ENCODE measurements at regions not wholly inside any gene's neighbourhood (a gene's known extent, or its start where the extent isn't known, plus 50 kb on each side); places are given as distances from the start of the nearest gene placed in this dataset.

GRCh38 chr16:79484237-79484636 is 116.3 kb downstream of the MAF start:
- Histone ChIP-seq H3K36me3 (ENCODE audit: insufficient read depth, low read length) (no peaks in the 10 kb centered on the region), H4K20me1 (ENCODE audit: insufficient read depth, low read length) (no peaks in the 10 kb centered on the region), H3K27ac (ENCODE audit: low read depth, low read length, poor library complexity, severe bottlenecking) (no peak overlapping the region), H3K4me1 (ENCODE audit: insufficient read depth, low read length, severe bottlenecking) (no peaks in the 10 kb centered on the region), H3K9me3 (ENCODE audit: low read length) (no peaks in the 10 kb centered on the region), H3K9me2 (ENCODE audit: low read depth, low read length) (no peaks in the 10 kb centered on the region), H3K9ac (ENCODE audit: low read length) (no peak overlapping the region), H3K27me3 (ENCODE audit: insufficient read depth, low read length) (no peaks in the 10 kb centered on the region), H3K79me2 (ENCODE audit: insufficient read depth, low read length) (no peaks in the 10 kb centered on the region), H3K4me3 (ENCODE audit: low read depth, low read length, poor library complexity, severe bottlenecking) (no peak overlapping the region), H2AFZ (ENCODE audit: low read length) (no peak overlapping the region), H3F3A (ENCODE audit: insufficient read depth, low read length) (no peaks in the 10 kb centered on the region), H3K4me2 (ENCODE audit: low read length) (no peak overlapping the region)
- TF ChIP-seq CTCF (IDR thresholded peaks at IDR 0.05; ENCODE audit: low read length) (no peak), EZH2 (IDR thresholded peaks at IDR 0.05; ENCODE audit: borderline replicate concordance, low read length) (no peak)

- no peaks in the 10 kb centered on the region for H3K9me3 ChIP-seq (ENCODE audit: low read length)
- H3K9ac ChIP-seq (ENCODE audit: low read length): no peak overlapping the region
- no peaks in the 10 kb centered on the region for H3F3A ChIP-seq (ENCODE audit: insufficient read depth, low read length)
- H3K4me3 ChIP-seq (ENCODE audit: low read depth, low read length, poor library complexity, severe bottlenecking): no peak overlapping the region
- no peaks in the 10 kb centered on the region for H3K27me3 ChIP-seq (ENCODE audit: insufficient read depth, low read length)
- H3K27ac ChIP-seq (ENCODE audit: low read depth, low read length, poor library complexity, severe bottlenecking): no peak overlapping the region
- no peak overlapping the region for H3K4me2 ChIP-seq (ENCODE audit: low read length)
- no peaks in the 10 kb centered on the region for H4K20me1 ChIP-seq (ENCODE audit: insufficient read depth, low read length)
- H3K79me2 ChIP-seq (ENCODE audit: insufficient read depth, low read length): no peaks in the 10 kb centered on the region
- H3K9me2 ChIP-seq (ENCODE audit: low read depth, low read length): no peaks in the 10 kb centered on the region
- no peak for TF ChIP-seq EZH2 (IDR thresholded peaks at IDR 0.05; ENCODE audit: borderline replicate concordance, low read length)
- TF ChIP-seq CTCF (IDR thresholded peaks at IDR 0.05; ENCODE audit: low read length): no peak
- no peak overlapping the region for H2AFZ ChIP-seq (ENCODE audit: low read length)
- H3K4me1 ChIP-seq (ENCODE audit: insufficient read depth, low read length, severe bottlenecking): no peaks in the 10 kb centered on the region
- H3K36me3 ChIP-seq (ENCODE audit: insufficient read depth, low read length): no peaks in the 10 kb centered on the region
Measured at GRCh38 chr16:79483336-79483735, 117.2 kb downstream of the MAF start.

GRCh38 chr16:79482011-79482410 is 118.5 kb downstream of the MAF start:
- Histone ChIP-seq H3K27me3 (ENCODE audit: insufficient read depth, low read length) (no peaks in the 10 kb centered on the region), H4K20me1 (ENCODE audit: insufficient read depth, low read length) (no peaks in the 10 kb centered on the region), H3K27ac (ENCODE audit: low read depth, low read length, poor library complexity, severe bottlenecking) (no peak overlapping the region), H3F3A (ENCODE audit: insufficient read depth, low read length) (no peaks in the 10 kb centered on the region), H3K9me3 (ENCODE audit: low read length) (no peaks in the 10 kb centered on the region), H3K9me2 (ENCODE audit: low read depth, low read length) (no peaks in the 10 kb centered on the region), H3K79me2 (ENCODE audit: insufficient read depth, low read length) (no peaks in the 10 kb centered on the region), H3K4me1 (ENCODE audit: insufficient read depth, low read length, severe bottlenecking) (no peaks in the 10 kb centered on the region), H3K9ac (ENCODE audit: low read length) (no peak overlapping the region), H3K36me3 (ENCODE audit: insufficient read depth, low read length) (no peaks in the 10 kb centered on the region), H3K4me2 (ENCODE audit: low read length) (no peak overlapping the region), H3K4me3 (ENCODE audit: low read depth, low read length, poor library complexity, severe bottlenecking) (no peak overlapping the region), H2AFZ (ENCODE audit: low read length) (no peak overlapping the region)
- TF ChIP-seq CTCF (IDR thresholded peaks at IDR 0.05; ENCODE audit: low read length) (no peak), EZH2 (IDR thresholded peaks at IDR 0.05; ENCODE audit: borderline replicate concordance, low read length) (no peak)
